ENCODE measurements at regions not wholly inside any gene's neighbourhood (a gene's known extent, or its start where the extent isn't known, plus 50 kb on each side); places are given as distances from the start of the nearest gene placed in this dataset.

DNA sequence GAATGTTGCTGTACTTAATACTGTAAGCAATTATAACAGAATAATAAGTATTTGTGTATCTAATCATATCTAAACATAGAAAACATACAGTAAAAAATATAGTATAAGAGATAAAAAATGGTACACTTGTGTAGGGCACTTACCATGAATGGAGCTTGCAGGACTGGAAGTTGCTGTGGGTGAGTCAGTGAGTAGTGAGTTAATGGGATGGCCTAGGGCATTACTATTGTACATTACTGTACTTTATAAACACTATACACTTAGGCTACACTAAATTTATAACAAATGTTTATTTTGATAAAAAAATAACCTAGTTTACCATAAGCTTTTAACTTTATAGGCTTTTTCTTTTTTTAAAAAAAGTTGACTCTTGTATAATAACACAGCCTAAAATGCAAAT is 1071.2 kb upstream of the SEL1L start:
- TF ChIP-seq, protein P1, sequence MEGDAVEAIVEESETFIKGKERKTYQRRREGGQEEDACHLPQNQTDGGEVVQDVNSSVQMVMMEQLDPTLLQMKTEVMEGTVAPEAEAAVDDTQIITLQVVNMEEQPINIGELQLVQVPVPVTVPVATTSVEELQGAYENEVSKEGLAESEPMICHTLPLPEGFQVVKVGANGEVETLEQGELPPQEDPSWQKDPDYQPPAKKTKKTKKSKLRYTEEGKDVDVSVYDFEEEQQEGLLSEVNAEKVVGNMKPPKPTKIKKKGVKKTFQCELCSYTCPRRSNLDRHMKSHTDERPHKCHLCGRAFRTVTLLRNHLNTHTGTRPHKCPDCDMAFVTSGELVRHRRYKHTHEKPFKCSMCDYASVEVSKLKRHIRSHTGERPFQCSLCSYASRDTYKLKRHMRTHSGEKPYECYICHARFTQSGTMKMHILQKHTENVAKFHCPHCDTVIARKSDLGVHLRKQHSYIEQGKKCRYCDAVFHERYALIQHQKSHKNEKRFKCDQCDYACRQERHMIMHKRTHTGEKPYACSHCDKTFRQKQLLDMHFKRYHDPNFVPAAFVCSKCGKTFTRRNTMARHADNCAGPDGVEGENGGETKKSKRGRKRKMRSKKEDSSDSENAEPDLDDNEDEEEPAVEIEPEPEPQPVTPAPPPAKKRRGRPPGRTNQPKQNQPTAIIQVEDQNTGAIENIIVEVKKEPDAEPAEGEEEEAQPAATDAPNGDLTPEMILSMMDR (IDR thresholded peaks at IDR 0.05) = no peak
- no peak for TF ChIP-seq POLR2AphosphoS5 (IDR thresholded peaks at IDR 0.05)
